ENCODE measurements at regions not wholly inside any gene's neighbourhood (a gene's known extent, or its start where the extent isn't known, plus 50 kb on each side); places are given as distances from the start of the nearest gene placed in this dataset.

GRCh38 chr5:68994645-68995044, 99.2 kb upstream of the SLC30A5 start:
- ATAC-seq (no peak), DNase-seq (no peak)
- Mint-ChIP-seq H3K27ac (no peak overlapping the region), H3K4me1 (peaks cover 7% of the 10 kb centered on the region), H3K36me3 (ENCODE audit: low read depth) (no peaks in the 10 kb centered on the region), H3K27me3 (peaks cover 3% of the 10 kb centered on the region), H3K9me3 (ENCODE audit: low read depth) (no peaks in the 10 kb centered on the region), H3K4me3 (no peak overlapping the region)
- POLR2A ChIA-PET, result no interaction called here
- intact Hi-C loops (cut with DNase I, micrococcal nuclease), result no loop called here
- CTCF ChIA-PET, result interaction anchor here (1.1 to 1.2 kb wide), 2 partner anchors 9 to 13 kb away, joined by 3 to 5 read pairs; no protein-coding TSS in a partner anchor

GRCh38 chr5:68995845-68996545, 97.8 kb upstream of the SLC30A5 start:
- ATAC-seq (no peak), DNase-seq (no peak)
- intact Hi-C loops (cut with DNase I, micrococcal nuclease), result no loop called here
- CTCF ChIA-PET, result interaction anchor here (1.1 kb wide), 1 partner anchor 11 kb away, joined by 3 read pairs; no protein-coding TSS in a partner anchor
- Mint-ChIP-seq H3K9me3 (ENCODE audit: low read depth) (no peaks in the 10 kb centered on the region), H3K4me1 (peaks cover 7% of the 10 kb centered on the region), H3K27me3 (peaks cover 3% of the 10 kb centered on the region), H3K36me3 (ENCODE audit: low read depth) (no peaks in the 10 kb centered on the region), H3K27ac (no peak overlapping the region), H3K4me3 (no peak overlapping the region)
- POLR2A ChIA-PET, result interaction anchor here (0.5 kb wide), 1 partner anchor 69 kb away, joined by 3 read pairs; no protein-coding TSS in a partner anchor

- Mint-ChIP-seq H3K27me3 (peaks cover 6% of the 10 kb centered on the region), H3K9me3 (ENCODE audit: low read depth) (no peaks in the 10 kb centered on the region), H3K36me3 (ENCODE audit: low read depth) (no peaks in the 10 kb centered on the region), H3K27ac (no peak overlapping the region), H3K4me3 (no peak overlapping the region), H3K4me1 (peaks cover 7% of the 10 kb centered on the region)
- DNase-seq, result no peak
- ChIA-PET POLR2A (no interaction called here), CTCF (no interaction called here)
- intact Hi-C loops (cut with DNase I, micrococcal nuclease), result no loop called here
- ATAC-seq, result no peak
These were observed 94.6 kb upstream of the SLC30A5 start for GRCh38 chr5:68999181-68999580.

GRCh38 chr5:69000216-69000919, 93.4 kb upstream of the SLC30A5 start:
- intact Hi-C loops (cut with DNase I, micrococcal nuclease), result no loop called here
- Mint-ChIP-seq H3K9me3 (ENCODE audit: low read depth) (no peaks in the 10 kb centered on the region), H3K4me3 (no peak overlapping the region), H3K27me3 (peaks cover 12% of the 10 kb centered on the region), H3K4me1 (peaks cover 7% of the 10 kb centered on the region), H3K36me3 (ENCODE audit: low read depth) (no peaks in the 10 kb centered on the region), H3K27ac (no peak overlapping the region)
- ChIA-PET POLR2A (no interaction called here), CTCF (interaction anchor here (0.9 to 1.2 kb wide), 2 partner anchors 11 to 452 kb away, joined by 3 read pairs; no protein-coding TSS in a partner anchor)
- DNase-seq (no peak), ATAC-seq (no peak)

- ChIA-PET CTCF (interaction anchor here (0.9 to 1.3 kb wide), 4 partner anchors 11 to 452 kb away, joined by 3 to 5 read pairs (median 3); no protein-coding TSS in a partner anchor), POLR2A (no interaction called here)
- intact Hi-C loops (cut with DNase I, micrococcal nuclease), result no loop called here
- Mint-ChIP-seq H3K4me1 (peaks cover 2% of the 10 kb centered on the region), H3K4me3 (no peak overlapping the region), H3K27me3 (peaks cover 10% of the 10 kb centered on the region), H3K27ac (no peak overlapping the region), H3K9me3 (ENCODE audit: low read depth) (no peaks in the 10 kb centered on the region), H3K36me3 (ENCODE audit: low read depth) (no peaks in the 10 kb centered on the region)
- DNase-seq (no peak), ATAC-seq (no peak)
These were observed 92.9 kb upstream of the SLC30A5 start for GRCh38 chr5:69000949-69001348.

GRCh38 chr5:69001627-69002026, 92.2 kb upstream of the SLC30A5 start:
- CTCF ChIA-PET, result interaction anchor here (0.7 to 1.5 kb wide), 5 partner anchors 10 to 437 kb away, joined by 3 to 5 read pairs (median 3); no protein-coding TSS in a partner anchor
- H3K4me3 Mint-ChIP-seq, result no peak overlapping the region

GRCh38 chr5:69004127-69004526, 89.7 kb upstream of the SLC30A5 start:
- H3K9me3 Mint-ChIP-seq (ENCODE audit: low read depth), result no peaks in the 10 kb centered on the region
- no peaks in the 10 kb centered on the region for H3K36me3 Mint-ChIP-seq (ENCODE audit: low read depth)
- no peaks in the 10 kb centered on the region for H3K4me1 Mint-ChIP-seq
- H3K27ac Mint-ChIP-seq, result no peak overlapping the region
- DNase-seq (no peak), ATAC-seq (no peak)
- POLR2A ChIA-PET, result interaction anchor here (0.6 kb wide), 1 partner anchor 212 kb away, joined by 3 read pairs; no protein-coding TSS in a partner anchor
- CTCF ChIA-PET, result no interaction called here
- intact Hi-C loops (cut with DNase I, micrococcal nuclease), result no loop called here
- H3K27me3 Mint-ChIP-seq, result peaks cover 23% of the 10 kb centered on the region
- no peak overlapping the region for H3K4me3 Mint-ChIP-seq

More at GRCh38 chr5:69001627-69002026, 92.2 kb upstream of the SLC30A5 start:
- H3K4me1 Mint-ChIP-seq, result no peaks in the 10 kb centered on the region
- intact Hi-C loops (cut with DNase I, micrococcal nuclease), result no loop called here
- POLR2A ChIA-PET, result no interaction called here
- no peak overlapping the region for H3K27ac Mint-ChIP-seq
- ATAC-seq, result no peak
- peaks cover 15% of the 10 kb centered on the region for H3K27me3 Mint-ChIP-seq
- no peaks in the 10 kb centered on the region for H3K36me3 Mint-ChIP-seq (ENCODE audit: low read depth)
- no peak for DNase-seq
- H3K9me3 Mint-ChIP-seq (ENCODE audit: low read depth), result no peaks in the 10 kb centered on the region

GRCh38 chr5:69004676-69005075, 89.1 kb upstream of the SLC30A5 start:
- ChIA-PET POLR2A (no interaction called here), CTCF (no interaction called here)
- Mint-ChIP-seq H3K4me1 (no peaks in the 10 kb centered on the region), H3K36me3 (ENCODE audit: low read depth) (no peaks in the 10 kb centered on the region), H3K4me3 (no peak overlapping the region), H3K27ac (no peak overlapping the region), H3K9me3 (ENCODE audit: low read depth) (no peaks in the 10 kb centered on the region), H3K27me3 (peaks cover 23% of the 10 kb centered on the region)
- intact Hi-C loops (cut with DNase I, micrococcal nuclease), result loop anchor here in 1 of 2 experiments (5.0 kb wide), 1 partner anchor 717 kb away; no protein-coding TSS in a partner anchor
- no peak for ATAC-seq
- no peak for DNase-seq

- Mint-ChIP-seq H3K27ac (no peak overlapping the region), H3K36me3 (ENCODE audit: low read depth) (no peaks in the 10 kb centered on the region), H3K9me3 (ENCODE audit: low read depth) (no peaks in the 10 kb centered on the region), H3K27me3 (peaks cover 25% of the 10 kb centered on the region), H3K4me1 (no peaks in the 10 kb centered on the region), H3K4me3 (no peak overlapping the region)
- ChIA-PET POLR2A (interaction anchor here (0.6 kb wide), 1 partner anchor 22 kb away, joined by 7 read pairs; no protein-coding TSS in a partner anchor), CTCF (interaction anchor here (0.6 to 1.0 kb wide), 2 partner anchors 343 to 720 kb away, joined by 3 read pairs; no protein-coding TSS in a partner anchor)
- no peak for DNase-seq
- intact Hi-C loops (cut with DNase I, micrococcal nuclease), result loop anchor here in 1 of 2 experiments (5.0 kb wide), 1 partner anchor 719 kb away; no protein-coding TSS in a partner anchor
- ATAC-seq, result no peak
These were observed 87.8 kb upstream of the SLC30A5 start for GRCh38 chr5:69006030-69006429.

GRCh38 chr5:69007163-69007562, 86.7 kb upstream of the SLC30A5 start:
- CTCF ChIA-PET, result interaction anchor here (0.6 to 1.0 kb wide), 3 partner anchors 12 to 721 kb away, joined by 3 read pairs; no protein-coding TSS in a partner anchor
- H3K27me3 Mint-ChIP-seq, result peaks cover 25% of the 10 kb centered on the region
- no peaks in the 10 kb centered on the region for H3K9me3 Mint-ChIP-seq (ENCODE audit: low read depth)
- no peaks in the 10 kb centered on the region for H3K4me1 Mint-ChIP-seq
- intact Hi-C loops (cut with DNase I, micrococcal nuclease), result loop anchor here (1.0 to 5.0 kb wide), 3 partner anchors 720 to 1761 kb away; no protein-coding TSS in a partner anchor
- ATAC-seq, result no peak
- H3K36me3 Mint-ChIP-seq (ENCODE audit: low read depth), result no peaks in the 10 kb centered on the region
- no peak for DNase-seq
- H3K27ac Mint-ChIP-seq, result no peak overlapping the region
- POLR2A ChIA-PET, result no interaction called here
- H3K4me3 Mint-ChIP-seq, result no peak overlapping the region

- POLR2A ChIA-PET, result no interaction called here
- ATAC-seq (peak; percentile 68), DNase-seq (peak; percentile 85)
- CTCF ChIA-PET, result interaction anchor here (0.6 to 1.5 kb wide), 5 partner anchors 13 to 471 kb away, joined by 3 to 4 read pairs (median 3); no protein-coding TSS in a partner anchor
- intact Hi-C loops (cut with DNase I, micrococcal nuclease), result loop anchor here (1.0 to 5.0 kb wide), 3 partner anchors 721 to 1762 kb away; no protein-coding TSS in a partner anchor
- Mint-ChIP-seq H3K27me3 (peaks cover 25% of the 10 kb centered on the region), H3K27ac (no peak overlapping the region), H3K4me1 (no peaks in the 10 kb centered on the region), H3K9me3 (ENCODE audit: low read depth) (no peaks in the 10 kb centered on the region), H3K36me3 (ENCODE audit: low read depth) (no peaks in the 10 kb centered on the region), H3K4me3 (no peak overlapping the region)
These were observed 86.0 kb upstream of the SLC30A5 start for GRCh38 chr5:69007726-69008368.
